C4-2B (cell line): ENCODE measurements at regions not wholly inside any gene's neighbourhood (a gene's known extent, or its start where the extent isn't known, plus 50 kb on each side); places are given as distances from the start of the nearest gene placed in this dataset.

Experiments used
- H3K27ac ChIP-seq: fragments of 450-650 bp; 2 replicates; pipeline ENCODE4 v1.5.1; 2017
- CTCF ChIP-seq: fragments of 450-650 bp; conservative IDR thresholded peaks from 2 replicates; pipeline ENCODE4 v1.5.1; 2017; ENCODE audit warnings: mild to moderate bottlenecking
- ZFX ChIP-seq: fragments of 450-650 bp; IDR thresholded peaks from 2 replicates; pipeline ENCODE4 v1.6.1; 2017

- TF ChIP-seq CTCF (no peak), ZFX (no peak)
Observed at GRCh38 chr10:78690354-78691111, 378.2 kb upstream of the ZMIZ1 start.

GRCh38 chr10:78691301-78692030 is 377.3 kb upstream of the ZMIZ1 start:
- TF ChIP-seq CTCF (no peak), ZFX (no peak)

More at GRCh38 chr10:78690354-78691111, 378.2 kb upstream of the ZMIZ1 start:
- no peak overlapping the region for H3K27ac ChIP-seq

GRCh38 chr10:78692071-78692470 is 376.7 kb upstream of the ZMIZ1 start:
- TF ChIP-seq CTCF (no peak), ZFX (no peak)
- no peak overlapping the region for H3K27ac ChIP-seq

More at GRCh38 chr10:78691301-78692030, 377.3 kb upstream of the ZMIZ1 start:
- H3K27ac ChIP-seq, result peak overlapping the region; percentile 4; the same call in 1 of the 2 replicates

GRCh38 chr10:78695846-78696245 is 372.9 kb upstream of the ZMIZ1 start:
- H3K27ac ChIP-seq, result no peak overlapping the region
- TF ChIP-seq CTCF (no peak), ZFX (no peak)

- TF ChIP-seq ZFX, result no peak
- TF ChIP-seq CTCF, result no peak
- no peak overlapping the region for H3K27ac ChIP-seq
Observed at GRCh38 chr10:78696791-78697395, 371.9 kb upstream of the ZMIZ1 start.

GRCh38 chr10:78699971-78700370 is 368.8 kb upstream of the ZMIZ1 start:
- TF ChIP-seq ZFX, result no peak
- no peak for TF ChIP-seq CTCF
- no peak overlapping the region for H3K27ac ChIP-seq

GRCh38 chr10:78700413-78700812 is 368.4 kb upstream of the ZMIZ1 start:
- no peak overlapping the region for H3K27ac ChIP-seq
- TF ChIP-seq CTCF, result no peak
